Caco-2 (cell line): ENCODE measurements at regions not wholly inside any gene's neighbourhood (a gene's known extent, or its start where the extent isn't known, plus 50 kb on each side); places are given as distances from the start of the nearest gene placed in this dataset.

ENCODE experiments used
- BruUV-seq: library from RNA; stranded (reverse); fragments of 400-500 nt; replicated peaks from 2 replicates; lab custom pipeline; 2021; lab: Mats Ljungman, UMichigan
- CTCF ChIA-PET: fragments of 300-600 bp; sonication (Branson Sonifier 250); formaldehyde crosslinking; loops from one replicate; lab custom pipeline; 2022; ENCODE audit warnings: antibody characterized with exemption; lab: Charles Lee
- POLR2A ChIA-PET: fragments of 300-600 bp; sonication (Branson Sonifier 250); formaldehyde crosslinking; loops from one replicate; lab custom pipeline; 2022; ENCODE audit warnings: antibody characterized with exemption; lab: Charles Lee
- DNase-seq, 2 experiments: peaks; one replicate each; pipeline versions ENCODE4 v3.0.0 to v3.0.0-alpha.2; 2020 to 2022
- H3K27me3 ChIP-seq: replicated peaks from 2 replicates; pipeline ENCODE4 v1.6.0; 2011; ENCODE audit warnings: low read length; ENCODE audit not compliant: control insufficient read depth, insufficient read depth
- H3K36me3 ChIP-seq: 2 replicates; pipeline ENCODE4 v1.5.1; 2011; ENCODE audit warnings: low read length; ENCODE audit not compliant: control insufficient read depth, insufficient read depth
- H3K4me1 ChIP-seq: fragments of 250-450 bp; sonication (Bioruptor Pico); 2 replicates; pipeline ENCODE4 v1.5.1; 2020; ENCODE audit warnings: mild to moderate bottlenecking
- H3K4me3 ChIP-seq: 2 replicates; pipeline ENCODE4 v1.5.1; 2011; ENCODE audit warnings: low read depth, mild to moderate bottlenecking, control low read depth, low read length
- H3K9me3 ChIP-seq: fragments of 250-450 bp; sonication (Bioruptor Pico); 2 replicates; pipeline ENCODE4 v1.5.1; 2020; ENCODE audit warnings: mild to moderate bottlenecking, moderate library complexity
- H3K27ac Mint-ChIP-seq: one replicate; pipeline ENCODE4 v1.8.0; 2022; ENCODE audit warnings: mixed read lengths; ENCODE audit not compliant: unreplicated experiment
- H3K27me3 Mint-ChIP-seq: one replicate; pipeline ENCODE4 v1.8.0; 2022; ENCODE audit warnings: mixed read lengths; ENCODE audit not compliant: insufficient read depth, unreplicated experiment
- H3K36me3 Mint-ChIP-seq: one replicate; pipeline ENCODE4 v1.8.0; 2022; ENCODE audit warnings: mild to moderate bottlenecking, mixed read lengths; ENCODE audit not compliant: insufficient read depth, unreplicated experiment
- H3K4me1 Mint-ChIP-seq: one replicate; pipeline ENCODE4 v1.8.0; 2022; ENCODE audit warnings: low read depth, mixed read lengths; ENCODE audit not compliant: unreplicated experiment
- H3K4me3 Mint-ChIP-seq: one replicate; pipeline ENCODE4 v1.8.0; 2022; ENCODE audit warnings: mild to moderate bottlenecking, moderate library complexity, mixed read lengths; ENCODE audit not compliant: unreplicated experiment
- H3K9me3 Mint-ChIP-seq: one replicate; pipeline ENCODE4 v1.8.0; 2022; ENCODE audit warnings: mixed read lengths; ENCODE audit not compliant: unreplicated experiment
- intact Hi-C: fragments of 100-400 bp; cut with micrococcal nuclease; formaldehyde crosslinking; loops from one replicate; pipeline ENCODE4 v1.10.0; 2022; ENCODE audit not compliant: unreplicated experiment
- TF ChIP-seq, protein P1 (sequence below), 2 experiments: fragments of 200-600 bp in 1 of 2; IDR thresholded peaks; 1 replicate in 1 of 2; 2 replicates in 1 of 2; pipeline versions ENCODE4 v1.5.1 to v1.8.0; 2011 to 2022; ENCODE audit warnings: antibody characterized with exemption in 1 of 2, control low read depth in 1 of 2, inconsistent platforms in 1 of 2, low read depth in 1 of 2, low read length in 1 of 2, mild to moderate bottlenecking in 1 of 2, moderate library complexity in 1 of 2; ENCODE audit not compliant: insufficient read depth in 1 of 2, severe bottlenecking in 1 of 2, unreplicated experiment in 1 of 2

DNA sequence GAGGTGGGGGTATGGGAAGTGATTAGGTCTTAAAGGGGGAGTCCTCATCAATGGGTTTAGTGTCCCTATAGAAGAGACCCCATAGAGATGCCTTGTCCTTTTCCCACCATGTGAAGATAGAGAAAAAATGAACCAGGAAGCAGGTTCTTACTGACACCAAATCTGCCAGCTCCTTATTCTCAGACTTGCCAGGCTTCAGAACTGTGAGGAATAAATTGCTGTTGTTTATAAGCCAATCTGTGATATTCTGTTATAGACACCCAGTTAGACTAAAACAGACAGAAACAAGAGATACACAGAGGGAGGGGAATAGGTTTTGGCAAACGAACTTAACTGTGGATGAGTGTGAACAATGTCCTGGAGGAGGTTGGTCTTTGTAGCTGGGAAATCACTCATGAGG lies 381.4 kb downstream of the ADRA2A start:
- no peaks in the 10 kb centered on the region for H3K4me1 Mint-ChIP-seq
- Histone ChIP-seq H3K36me3 (no peaks in the 10 kb centered on the region), H3K4me1 (no peaks in the 10 kb centered on the region), H3K9me3 (peaks cover 4% of the 10 kb centered on the region; the same call in 1 of the 2 replicates), H3K27me3 (no peaks in the 10 kb centered on the region), H3K4me3 (no peak overlapping the region)
- H3K9me3 Mint-ChIP-seq, result peaks cover 26% of the 10 kb centered on the region
- intact Hi-C loops, result no loop called here
- no peak overlapping the region for H3K4me3 Mint-ChIP-seq
- H3K27me3 Mint-ChIP-seq, result peaks cover 8% of the 10 kb centered on the region
- TF ChIP-seq, protein P1, sequence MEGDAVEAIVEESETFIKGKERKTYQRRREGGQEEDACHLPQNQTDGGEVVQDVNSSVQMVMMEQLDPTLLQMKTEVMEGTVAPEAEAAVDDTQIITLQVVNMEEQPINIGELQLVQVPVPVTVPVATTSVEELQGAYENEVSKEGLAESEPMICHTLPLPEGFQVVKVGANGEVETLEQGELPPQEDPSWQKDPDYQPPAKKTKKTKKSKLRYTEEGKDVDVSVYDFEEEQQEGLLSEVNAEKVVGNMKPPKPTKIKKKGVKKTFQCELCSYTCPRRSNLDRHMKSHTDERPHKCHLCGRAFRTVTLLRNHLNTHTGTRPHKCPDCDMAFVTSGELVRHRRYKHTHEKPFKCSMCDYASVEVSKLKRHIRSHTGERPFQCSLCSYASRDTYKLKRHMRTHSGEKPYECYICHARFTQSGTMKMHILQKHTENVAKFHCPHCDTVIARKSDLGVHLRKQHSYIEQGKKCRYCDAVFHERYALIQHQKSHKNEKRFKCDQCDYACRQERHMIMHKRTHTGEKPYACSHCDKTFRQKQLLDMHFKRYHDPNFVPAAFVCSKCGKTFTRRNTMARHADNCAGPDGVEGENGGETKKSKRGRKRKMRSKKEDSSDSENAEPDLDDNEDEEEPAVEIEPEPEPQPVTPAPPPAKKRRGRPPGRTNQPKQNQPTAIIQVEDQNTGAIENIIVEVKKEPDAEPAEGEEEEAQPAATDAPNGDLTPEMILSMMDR (IDR thresholded peaks at IDR 0.05; ENCODE audit: insufficient read depth in 1 of 2, low read depth in 1 of 2, low read length in 1 of 2, severe bottlenecking in 1 of 2, unreplicated experiment in 1 of 2), result no peak
- H3K36me3 Mint-ChIP-seq, result no peaks in the 10 kb centered on the region
- ChIA-PET POLR2A (no interaction called here), CTCF (no interaction called here)
- DNase-seq, result no peak
- BruUV-seq, result no TSS peak
- no peak overlapping the region for H3K27ac Mint-ChIP-seq

DNA sequence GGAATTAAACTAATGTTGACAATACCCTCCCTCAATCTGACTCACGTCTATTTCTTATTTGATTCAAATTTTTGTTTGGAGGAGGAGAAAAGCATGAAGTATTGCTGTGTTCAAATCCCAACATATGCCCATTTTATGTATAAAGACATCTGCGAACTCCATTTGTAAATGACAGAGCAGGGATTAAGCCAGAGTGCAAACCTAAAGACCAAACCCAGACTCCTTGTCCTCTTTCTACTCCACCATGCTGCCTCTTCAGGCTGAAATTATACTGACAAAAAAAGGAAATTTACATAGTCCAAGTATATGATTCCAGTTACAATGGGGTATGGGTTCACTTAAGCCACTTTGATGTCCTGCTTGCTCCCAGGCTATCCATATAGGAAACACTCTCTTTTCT lies 383.1 kb downstream of the ADRA2A start:
- intact Hi-C loops, result no loop called here

DNA sequence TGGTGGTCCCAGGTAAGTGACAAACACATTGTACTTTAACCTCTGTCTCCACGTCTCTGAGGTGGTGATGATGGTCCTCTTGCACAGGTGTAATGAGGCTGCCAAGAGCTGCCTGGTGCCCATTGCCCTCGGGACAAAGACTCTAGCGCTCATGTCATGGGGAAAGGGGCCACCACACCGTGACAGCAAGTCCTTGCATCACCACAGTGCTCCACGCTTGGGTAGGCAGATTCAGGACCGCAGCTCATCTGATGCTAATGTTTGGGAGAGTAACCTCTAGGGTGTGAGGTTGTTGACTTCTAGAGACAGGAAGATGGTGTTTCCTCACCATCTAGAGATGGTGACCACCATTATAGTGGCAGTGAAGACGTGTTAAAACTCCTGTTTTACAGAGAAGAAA lies 395.6 kb downstream of the ADRA2A start:
- CTCF ChIA-PET, result no interaction called here
- Histone ChIP-seq H3K9me3 (0 out of 2 replicates have a peak, but pooled peaks cover 4% of the 10 kb centered on the region), H3K4me1 (no peaks in the 10 kb centered on the region), H3K4me3 (no peak overlapping the region), H3K27me3 (no peaks in the 10 kb centered on the region), H3K36me3 (no peaks in the 10 kb centered on the region)
- Mint-ChIP-seq H3K4me1 (no peaks in the 10 kb centered on the region), H3K4me3 (no peak overlapping the region), H3K9me3 (no peaks in the 10 kb centered on the region), H3K27me3 (no peaks in the 10 kb centered on the region), H3K27ac (no peak overlapping the region), H3K36me3 (no peaks in the 10 kb centered on the region)
- BruUV-seq, result no TSS peak
- TF ChIP-seq, protein P1 (IDR thresholded peaks at IDR 0.05; ENCODE audit: insufficient read depth in 1 of 2, low read depth in 1 of 2, low read length in 1 of 2, severe bottlenecking in 1 of 2, unreplicated experiment in 1 of 2), result no peak
- no peak for DNase-seq
- POLR2A ChIA-PET, result no interaction called here
- intact Hi-C loops, result no loop called here

More for the DNA sequence above, 383.1 kb downstream of the ADRA2A start:
- Mint-ChIP-seq H3K27ac (no peak overlapping the region), H3K4me1 (no peaks in the 10 kb centered on the region), H3K9me3 (peaks cover 24% of the 10 kb centered on the region), H3K4me3 (no peak overlapping the region), H3K27me3 (peaks cover 6% of the 10 kb centered on the region), H3K36me3 (no peaks in the 10 kb centered on the region)
- H3K4me3 ChIP-seq, result no peak overlapping the region
- ChIA-PET POLR2A (no interaction called here), CTCF (no interaction called here)
- no peaks in the 10 kb centered on the region for H3K4me1 ChIP-seq
- peaks cover 4% of the 10 kb centered on the region; the same call in 1 of the 2 replicates for H3K9me3 ChIP-seq
- BruUV-seq, result no TSS peak
- no peak for DNase-seq
- TF ChIP-seq, protein P1 (IDR thresholded peaks at IDR 0.05; ENCODE audit: insufficient read depth in 1 of 2, low read depth in 1 of 2, low read length in 1 of 2, severe bottlenecking in 1 of 2, unreplicated experiment in 1 of 2), result no peak
- no peaks in the 10 kb centered on the region for H3K27me3 ChIP-seq
- no peaks in the 10 kb centered on the region for H3K36me3 ChIP-seq
